Right ventricle myocardium inferior (tissue), 1 donor: ENCODE measurements at regions not wholly inside any gene's neighbourhood (a gene's known extent, or its start where the extent isn't known, plus 50 kb on each side); places are given as distances from the start of the nearest gene placed in this dataset.
"Not testable (repeated sequence)": the region's sequence is repeated elsewhere in the genome, so short reads cannot be mapped to it uniquely, and the experiment has no call there.

Source experiments
- ATAC-seq: fragments of 200-7000 bp; cut with Tn5 transposase; one replicate; pipeline ENCODE4 v1.9.1; 2020; ENCODE audit warnings: mild to moderate bottlenecking, moderate library complexity
- DNase-seq: peaks from one replicate; pipeline ENCODE4 v3.0.0; 2021; ENCODE audit errors: missing footprints
- intact Hi-C: fragments of 100-400 bp; cut with DNase I; formaldehyde crosslinking; loops from one replicate; pipeline ENCODE4 v1.11.0; 2022
- donor health status: DM: no; HTN: yes; CAD: no; lungs with severe emphysema.

GRCh38 chr13:111064661-111065060, 50.4 kb upstream of the ARHGEF7 start:
- intact Hi-C loops: loop anchor here (5.0 to 10.0 kb wide), 3 partner anchors 88 to 400 kb away; no protein-coding TSS in a partner anchor
- DNase-seq: no peak
- no peak for ATAC-seq

- intact Hi-C loops: loop anchor here (10.0 kb wide), 2 partner anchors 222 to 402 kb away; no protein-coding TSS in a partner anchor
- DNase-seq (no peak), ATAC-seq (no peak)
Observed at GRCh38 chr13:111062966-111063365, 52.1 kb upstream of the ARHGEF7 start.

- DNase-seq (no peak), ATAC-seq (no peak)
- intact Hi-C loops: loop anchor here (10.0 kb wide), 2 partner anchors 222 to 402 kb away; no protein-coding TSS in a partner anchor
Observed at GRCh38 chr13:111062305-111062704, 52.8 kb upstream of the ARHGEF7 start.

GRCh38 chr13:111061358-111062045, 53.6 kb upstream of the ARHGEF7 start:
- DNase-seq (no peak), ATAC-seq (no peak)
- intact Hi-C loops: loop anchor here (10.0 kb wide), 2 partner anchors 223 to 403 kb away; no protein-coding TSS in a partner anchor

GRCh38 chr13:111060237-111060919, 54.7 kb upstream of the ARHGEF7 start:
- ATAC-seq: no peak
- intact Hi-C loops: loop anchor here (10.0 kb wide), 2 partner anchors 224 to 404 kb away; no protein-coding TSS in a partner anchor
- DNase-seq: no peak

- ATAC-seq (no peak), DNase-seq (no peak)
- intact Hi-C loops: no loop called here
Observed at GRCh38 chr13:111058796-111059506, 56.2 kb upstream of the ARHGEF7 start.

- ATAC-seq, intact Hi-C loops, DNase-seq: not testable (repeated sequence)
Observed at GRCh38 chr13:111058339-111058738, 56.8 kb upstream of the ARHGEF7 start.

- intact Hi-C loops: loop anchor here (2.0 to 5.0 kb wide), 2 partner anchors 137 to 459 kb away; partner anchors contain the start of gene ANKRD10
- ATAC-seq, DNase-seq: not testable (repeated sequence)
Observed at GRCh38 chr13:111051726-111052232, 63.3 kb upstream of the ARHGEF7 start.

- DNase-seq (no peak), ATAC-seq (peak; percentile 28)
- intact Hi-C loops: loop anchor here (2.0 to 5.0 kb wide), 2 partner anchors 136 to 459 kb away; partner anchors contain the start of gene ANKRD10
Observed at GRCh38 chr13:111051041-111051725, 63.9 kb upstream of the ARHGEF7 start.

- intact Hi-C loops: loop anchor here (2.0 to 5.0 kb wide), 2 partner anchors 136 to 458 kb away; partner anchors contain the start of gene ANKRD10
- DNase-seq: no peak
- no peak for ATAC-seq
Observed at GRCh38 chr13:111050539-111050879, 64.6 kb upstream of the ARHGEF7 start.

- DNase-seq: no peak
- intact Hi-C loops: loop anchor here (2.0 to 10.0 kb wide), 3 partner anchors 135 to 458 kb away; partner anchors contain the start of gene ANKRD10
- peak; percentile 31 for ATAC-seq
Observed at GRCh38 chr13:111049791-111050538, 65.1 kb upstream of the ARHGEF7 start.

GRCh38 chr13:111048387-111048786, 66.7 kb upstream of the ARHGEF7 start:
- intact Hi-C loops: loop anchor here (10.0 kb wide), 1 partner anchor 194 kb away; no protein-coding TSS in a partner anchor
- no peak for ATAC-seq
- DNase-seq: no peak

GRCh38 chr13:111047326-111047725, 67.8 kb upstream of the ARHGEF7 start:
- ATAC-seq (no peak), DNase-seq (no peak)
- intact Hi-C loops: loop anchor here (10.0 kb wide), 1 partner anchor 193 kb away; no protein-coding TSS in a partner anchor

- DNase-seq (no peak), ATAC-seq (no peak)
- intact Hi-C loops: loop anchor here (10.0 kb wide), 1 partner anchor 192 kb away; no protein-coding TSS in a partner anchor
Observed at GRCh38 chr13:111046590-111047141, 68.4 kb upstream of the ARHGEF7 start.

GRCh38 chr13:111045170-111045569, 69.9 kb upstream of the ARHGEF7 start:
- no peak for ATAC-seq
- intact Hi-C loops: loop anchor here (10.0 kb wide), 1 partner anchor 190 kb away; no protein-coding TSS in a partner anchor
- no peak for DNase-seq

- ATAC-seq: no peak
- intact Hi-C loops: loop anchor here (10.0 kb wide), 1 partner anchor 189 kb away; no protein-coding TSS in a partner anchor
Observed at GRCh38 chr13:111044087-111044830, 70.9 kb upstream of the ARHGEF7 start.

More at GRCh38 chr13:111044087-111044830, 70.9 kb upstream of the ARHGEF7 start:
- no peak for DNase-seq
